DND-41 (cell line): ENCODE measurements at regions not wholly inside any gene's neighbourhood (a gene's known extent, or its start where the extent isn't known, plus 50 kb on each side); places are given as distances from the start of the nearest gene placed in this dataset.

Experiments used
- ATAC-seq: fragments of 200-7000 bp; cut with Tn5 transposase; 3 replicates; pipeline ENCODE4 v1.9.1; 2021; ENCODE audit warnings: low read depth; ENCODE audit not compliant: insufficient read depth
- DNase-seq: peaks from one replicate; pipeline ENCODE4 v3.0.0-alpha.2; 2020
- H2AFZ ChIP-seq: 2 replicates; pipeline ENCODE4 v1.6.0; 2012; ENCODE audit warnings: low read depth, low read length
- H3K27ac ChIP-seq: 2 replicates; pipeline ENCODE4 v1.5.1; 2012; ENCODE audit warnings: low read length, inconsistent platforms
- H3K27me3 ChIP-seq: fragments of 200-600 bp; sonication (generic); 2 replicates; pipeline ENCODE4 v1.6.0; 2012; ENCODE audit warnings: low read length, mild to moderate bottlenecking, inconsistent platforms; ENCODE audit not compliant: insufficient read depth, poor library complexity
- H3K36me3 ChIP-seq: 2 replicates; pipeline ENCODE4 v1.5.1; 2012; ENCODE audit warnings: low read length, inconsistent platforms; ENCODE audit not compliant: insufficient read depth
- H3K4me1 ChIP-seq: 2 replicates; pipeline ENCODE4 v1.5.1; 2012; ENCODE audit warnings: mild to moderate bottlenecking, low read length; ENCODE audit not compliant: insufficient read depth
- H3K4me2 ChIP-seq: 2 replicates; pipeline ENCODE4 v1.6.0; 2012; ENCODE audit warnings: mild to moderate bottlenecking, moderate library complexity, low read length, inconsistent platforms; ENCODE audit not compliant: insufficient read depth
- H3K4me3 ChIP-seq, 2 experiments: fragments of 200-600 bp in 1 of 2; shearing (Covaris generic) in 1 of 2; 2 replicates each; pipeline ENCODE4 v1.5.1; 2012 to 2016; ENCODE audit warnings: inconsistent platforms in 2 of 2, low read length in 2 of 2, mild to moderate bottlenecking in 2 of 2, low read depth in 1 of 2, moderate library complexity in 1 of 2
- H3K79me2 ChIP-seq: 2 replicates; pipeline ENCODE4 v1.6.0; 2012; ENCODE audit warnings: low read length, inconsistent platforms; ENCODE audit not compliant: insufficient read depth
- H3K9ac ChIP-seq: 2 replicates; pipeline ENCODE4 v1.6.0; 2012; ENCODE audit warnings: low read depth, mild to moderate bottlenecking, inconsistent platforms, low read length, moderate library complexity
- H3K9me3 ChIP-seq: 2 replicates; pipeline ENCODE4 v1.5.1; 2012; ENCODE audit warnings: low read length, moderate library complexity, mild to moderate bottlenecking, inconsistent platforms; ENCODE audit not compliant: insufficient read depth, severe bottlenecking
- H4K20me1 ChIP-seq: 2 replicates; pipeline ENCODE4 v1.6.0; 2012; ENCODE audit warnings: low read length; ENCODE audit not compliant: insufficient read depth
- CTCF ChIP-seq: IDR thresholded peaks from 2 replicates; pipeline ENCODE4 v1.5.1; 2012; ENCODE audit warnings: borderline replicate concordance, low read length, moderate library complexity, mild to moderate bottlenecking; ENCODE audit not compliant: poor library complexity, severe bottlenecking; ENCODE audit errors: extremely low read depth
- EZH2 ChIP-seq: IDR thresholded peaks from 3 replicates; pipeline ENCODE4 v1.6.1; 2012; ENCODE audit warnings: borderline replicate concordance, low read depth, mild to moderate bottlenecking, moderate library complexity, low read length, inconsistent platforms; ENCODE audit not compliant: severe bottlenecking

GRCh38 chr1:219665089-219665488 lies 52.2 kb upstream of the ZC3H11B start:
- no peaks in the 10 kb centered on the region for H3K4me1 ChIP-seq
- TF ChIP-seq EZH2: no peak
- TF ChIP-seq CTCF: no peak

GRCh38 chr1:219664310-219665029 lies 51.6 kb upstream of the ZC3H11B start:
- Histone ChIP-seq H3K27ac (no peak overlapping the region), H3K27me3 (no peaks in the 10 kb centered on the region), H3K4me3 (no peak overlapping the region), H4K20me1 (no peaks in the 10 kb centered on the region), H3K4me1 (no peaks in the 10 kb centered on the region), H3K9ac (no peak overlapping the region), H3K4me2 (no peak overlapping the region), H3K9me3 (no peaks in the 10 kb centered on the region), H2AFZ (no peak overlapping the region), H3K79me2 (no peaks in the 10 kb centered on the region), H3K36me3 (no peaks in the 10 kb centered on the region)
- TF ChIP-seq CTCF (no peak), EZH2 (no peak)
- DNase-seq (no peak), ATAC-seq (no peak)

More at GRCh38 chr1:219665089-219665488, 52.2 kb upstream of the ZC3H11B start:
- no peak for DNase-seq
- H3K36me3 ChIP-seq: no peaks in the 10 kb centered on the region
- H3K4me2 ChIP-seq: no peak overlapping the region
- H3K27me3 ChIP-seq: no peaks in the 10 kb centered on the region
- H3K79me2 ChIP-seq: no peaks in the 10 kb centered on the region
- ATAC-seq: no peak
- no peak overlapping the region for H3K27ac ChIP-seq
- H4K20me1 ChIP-seq: no peaks in the 10 kb centered on the region
- no peak overlapping the region for H3K9ac ChIP-seq
- H3K4me3 ChIP-seq: no peak overlapping the region
- no peaks in the 10 kb centered on the region for H3K9me3 ChIP-seq
- no peak overlapping the region for H2AFZ ChIP-seq
